ENCODE measurements at regions not wholly inside any gene's neighbourhood (a gene's known extent, or its start where the extent isn't known, plus 50 kb on each side); places are given as distances from the start of the nearest gene placed in this dataset.

DNA sequence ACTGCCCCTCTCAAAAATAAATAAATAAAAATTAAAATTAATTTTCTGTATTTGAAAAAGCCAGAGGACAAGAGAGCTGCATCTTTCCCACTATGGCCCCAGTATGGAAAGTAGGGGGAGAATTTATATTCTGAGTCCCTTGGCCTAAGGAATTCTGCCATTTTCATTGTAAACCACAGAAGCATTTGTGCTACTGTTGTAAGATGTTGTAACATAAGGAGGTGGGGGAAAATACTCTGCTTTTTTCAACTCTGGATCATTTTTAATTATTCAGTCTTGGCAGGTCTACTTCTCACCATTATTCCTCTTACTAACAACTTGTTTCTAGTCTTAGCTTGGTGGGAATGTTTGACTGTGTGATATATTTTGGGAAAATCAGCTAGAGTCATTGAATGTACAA, 52.3 kb upstream of the APC start:
- POLR2A ChIA-PET, result no interaction called here
- CTCF ChIA-PET, result interaction anchor here (0.8 to 1.4 kb wide), 2 partner anchors 72 to 94 kb away, joined by 3 to 7 read pairs; no protein-coding TSS in a partner anchor
- Histone ChIP-seq H3K4me1 (ENCODE audit: control extremely low read depth in 1 of 4, control insufficient read depth in 4 of 4, insufficient read depth in 4 of 4, low read length in 3 of 4) (no peaks in the 10 kb centered on the region), H3K9me3 (ENCODE audit: control extremely low read depth in 1 of 5, control insufficient read depth in 4 of 5, insufficient read depth in 2 of 5, low read depth in 1 of 5, low read length in 4 of 5) (no peaks in the 10 kb centered on the region), H3K27me3 (replicated peaks in 2 of 5; ENCODE audit: control insufficient read depth in 4 of 5, insufficient read depth in 5 of 5, low read length in 4 of 5) (peaks cover 0 to 9% (median 0%) of the 10 kb centered on the region in 5 experiments), H3K4me3 (ENCODE audit: control insufficient read depth in 1 of 7, extremely low read depth in 1 of 7, insufficient read depth in 4 of 7, low read depth in 2 of 7, low read length in 6 of 7) (no peak overlapping the region), H3K27ac (ENCODE audit: insufficient read depth in 1 of 2, low read depth in 1 of 2, low read length in 2 of 2, poor library complexity in 1 of 2, severe bottlenecking in 2 of 2) (no peak overlapping the region), H3K36me3 (ENCODE audit: control insufficient read depth in 4 of 4, insufficient read depth in 4 of 4, low read length in 3 of 4) (no peaks in the 10 kb centered on the region)
- DNase-seq, result no peak

DNA sequence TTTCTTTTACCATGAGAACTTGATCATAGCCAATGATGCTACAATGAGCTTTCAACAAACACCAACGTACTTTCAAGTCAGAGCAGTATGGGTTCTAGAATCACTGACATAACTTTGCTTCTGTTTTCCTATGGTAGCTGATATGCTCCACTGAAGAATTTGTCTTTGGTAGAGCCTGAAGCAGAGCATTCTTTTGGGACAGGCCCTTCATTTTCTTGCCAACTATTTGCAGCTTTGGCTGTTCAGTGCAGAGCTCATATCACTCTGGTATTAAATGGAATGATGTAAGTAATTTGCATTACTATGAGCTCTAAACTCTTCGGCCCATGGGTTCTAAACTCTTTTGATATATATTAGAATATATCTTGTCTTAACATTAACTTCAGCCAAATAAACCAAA, 51.8 kb upstream of the APC start:
- H3K4me1 ChIP-seq (ENCODE audit: control extremely low read depth in 1 of 4, control insufficient read depth in 4 of 4, insufficient read depth in 4 of 4, low read length in 3 of 4), result no peaks in the 10 kb centered on the region
- no peak for DNase-seq
- ChIA-PET POLR2A (no interaction called here), CTCF (interaction anchor here (1.4 kb wide), 1 partner anchor 72 kb away, joined by 7 read pairs; no protein-coding TSS in a partner anchor)
- no CpG with 5 or more reads among the region's 2 CpGs for WGBS (ENCODE audit: insufficient coverage)
- no peak overlapping the region for H3K4me3 ChIP-seq (ENCODE audit: control insufficient read depth in 1 of 7, extremely low read depth in 1 of 7, insufficient read depth in 4 of 7, low read depth in 2 of 7, low read length in 6 of 7)
- peaks cover 0 to 9% (median 0%) of the 10 kb centered on the region in 5 experiments for H3K27me3 ChIP-seq (replicated peaks in 2 of 5; ENCODE audit: control insufficient read depth in 4 of 5, insufficient read depth in 5 of 5, low read length in 4 of 5)
- H3K9me3 ChIP-seq (ENCODE audit: control extremely low read depth in 1 of 5, control insufficient read depth in 4 of 5, insufficient read depth in 2 of 5, low read depth in 1 of 5, low read length in 4 of 5), result no peaks in the 10 kb centered on the region
- no peaks in the 10 kb centered on the region for H3K36me3 ChIP-seq (ENCODE audit: control insufficient read depth in 4 of 4, insufficient read depth in 4 of 4, low read length in 3 of 4)
- H3K27ac ChIP-seq (ENCODE audit: insufficient read depth in 1 of 2, low read depth in 1 of 2, low read length in 2 of 2, poor library complexity in 1 of 2, severe bottlenecking in 2 of 2), result no peak overlapping the region

DNA sequence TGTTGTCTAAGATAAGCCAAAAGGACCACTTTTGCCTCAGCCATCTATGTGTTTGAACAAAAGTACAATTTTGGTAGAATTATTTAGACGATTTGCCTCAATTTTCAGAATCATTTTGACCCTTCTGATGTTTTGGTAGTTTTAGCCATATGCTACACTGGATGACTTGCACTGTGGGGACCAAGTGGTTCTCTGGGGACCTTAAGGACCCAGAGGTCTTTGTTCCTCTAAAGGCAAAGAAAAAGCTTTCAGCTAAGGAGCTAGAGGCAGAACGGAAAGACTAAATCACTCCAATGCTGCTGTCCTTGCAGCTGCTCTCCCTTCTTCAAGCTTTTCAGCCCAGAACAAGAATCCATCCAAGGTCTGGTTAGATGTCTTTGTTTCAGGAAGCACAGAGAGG, 51.0 kb upstream of the APC start:
- no peak overlapping the region for H3K27ac ChIP-seq (ENCODE audit: insufficient read depth in 1 of 2, low read depth in 1 of 2, low read length in 2 of 2, poor library complexity in 1 of 2, severe bottlenecking in 2 of 2)
- no peaks in the 10 kb centered on the region for H3K36me3 ChIP-seq (ENCODE audit: control insufficient read depth in 4 of 4, insufficient read depth in 4 of 4, low read length in 3 of 4)
- CTCF ChIA-PET, result no interaction called here
- H3K4me3 ChIP-seq (ENCODE audit: control insufficient read depth in 1 of 7, extremely low read depth in 1 of 7, insufficient read depth in 4 of 7, low read depth in 2 of 7, low read length in 6 of 7), result no peak overlapping the region
- no peak for DNase-seq
- H3K9me3 ChIP-seq (ENCODE audit: control extremely low read depth in 1 of 5, control insufficient read depth in 4 of 5, insufficient read depth in 2 of 5, low read depth in 1 of 5, low read length in 4 of 5), result no peaks in the 10 kb centered on the region
- peaks cover 0 to 9% (median 0%) of the 10 kb centered on the region in 5 experiments for H3K27me3 ChIP-seq (replicated peaks in 2 of 5; ENCODE audit: control insufficient read depth in 4 of 5, insufficient read depth in 5 of 5, low read length in 4 of 5)
- 79% methylated on average over 2 of the region's 2 CpGs for WGBS (ENCODE audit: insufficient coverage)
- H3K4me1 ChIP-seq (ENCODE audit: control extremely low read depth in 1 of 4, control insufficient read depth in 4 of 4, insufficient read depth in 4 of 4, low read length in 3 of 4), result no peaks in the 10 kb centered on the region
- POLR2A ChIA-PET, result no interaction called here

DNA sequence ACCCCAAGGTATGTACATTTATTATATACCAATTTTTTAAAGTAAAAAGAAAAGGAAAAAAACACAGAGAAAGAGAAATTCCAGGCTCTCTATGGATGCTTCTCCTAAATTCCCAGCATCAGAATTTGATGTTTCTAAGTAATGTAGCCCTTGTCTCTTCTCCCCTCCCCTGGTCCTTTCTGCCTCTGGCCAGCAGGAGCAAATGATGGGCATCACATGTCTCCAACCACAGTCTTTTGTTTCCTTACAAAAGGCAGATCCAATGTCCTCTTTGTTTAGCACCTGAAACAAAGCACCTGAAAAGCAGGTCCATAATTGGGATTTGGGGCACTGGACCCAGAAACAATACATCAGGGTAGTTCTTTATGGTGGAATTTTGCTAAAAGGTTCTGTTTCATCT, 50.4 kb upstream of the APC start:
- no peak for DNase-seq
- Histone ChIP-seq H3K4me1 (ENCODE audit: control extremely low read depth in 1 of 4, control insufficient read depth in 4 of 4, insufficient read depth in 4 of 4, low read length in 3 of 4) (no peaks in the 10 kb centered on the region), H3K9me3 (ENCODE audit: control extremely low read depth in 1 of 5, control insufficient read depth in 4 of 5, insufficient read depth in 2 of 5, low read depth in 1 of 5, low read length in 4 of 5) (no peaks in the 10 kb centered on the region), H3K4me3 (ENCODE audit: control insufficient read depth in 1 of 7, extremely low read depth in 1 of 7, insufficient read depth in 4 of 7, low read depth in 2 of 7, low read length in 6 of 7) (no peak overlapping the region), H3K27ac (ENCODE audit: insufficient read depth in 1 of 2, low read depth in 1 of 2, low read length in 2 of 2, poor library complexity in 1 of 2, severe bottlenecking in 2 of 2) (no peak overlapping the region), H3K36me3 (ENCODE audit: control insufficient read depth in 4 of 4, insufficient read depth in 4 of 4, low read length in 3 of 4) (no peaks in the 10 kb centered on the region), H3K27me3 (replicated peaks in 2 of 5; ENCODE audit: control insufficient read depth in 4 of 5, insufficient read depth in 5 of 5, low read length in 4 of 5) (peaks cover 0 to 9% (median 0%) of the 10 kb centered on the region in 5 experiments)
- ChIA-PET CTCF (no interaction called here), POLR2A (no interaction called here)

Measured in common myeloid progenitor, CD34-positive (primary cell).